Uterus (tissue), 3 donors: ENCODE measurements at regions not wholly inside any gene's neighbourhood (a gene's known extent, or its start where the extent isn't known, plus 50 kb on each side); places are given as distances from the start of the nearest gene placed in this dataset.

Experiments
- DNase-seq, 2 donors: peaks; one replicate each; pipeline ENCODE4 v3.0.0-alpha.2; 2019 to 2020
- H3K27ac ChIP-seq, 2 donors: fragments of 200-600 bp; sonication (generic); 1 replicate in 1 of 2; 2 replicates in 1 of 2; pipeline ENCODE4 v1.5.1; 2016 to 2018
- H3K27me3 ChIP-seq, 2 donors: fragments of 200-600 bp; sonication (generic); one replicate each; pipeline ENCODE4 v1.5.1; 2018 to 2019; ENCODE audit warnings: control low read depth in 1 of 2
- H3K36me3 ChIP-seq, 2 donors: fragments of 200-600 bp; sonication (generic); one replicate each; pipeline ENCODE4 v1.5.1; 2019; ENCODE audit warnings: control low read depth in 1 of 2
- H3K4me1 ChIP-seq, 2 donors: fragments of 200-600 bp; sonication (generic); one replicate each; pipeline ENCODE4 v1.5.1; 2018 to 2019; ENCODE audit warnings: control low read depth in 1 of 2
- H3K4me3 ChIP-seq, 2 donors: fragments of 200-600 bp; sonication (generic); 1 replicate in 1 of 2; 2 replicates in 1 of 2; pipeline ENCODE4 v1.5.1; 2018 to 2019; ENCODE audit warnings: mild to moderate bottlenecking in 1 of 2
- H3K9me3 ChIP-seq, 2 donors: fragments of 200-600 bp; sonication (generic); one replicate each; pipeline ENCODE4 v1.5.1; 2019; ENCODE audit warnings: control low read depth in 1 of 2
- CTCF ChIP-seq, 4 experiments: fragments of 200-600 bp in 2 of 4; fragments of 450-650 bp in 2 of 4; sonication (generic) in 2 of 4; IDR thresholded peaks; one replicate each; pipeline ENCODE4 v1.5.1; 2016 to 2019; ENCODE audit warnings: antibody characterized with exemption in 4 of 4, mild to moderate bottlenecking in 2 of 4, moderate library complexity in 1 of 4
- POLR2A ChIP-seq, 2 donors: fragments of 450-650 bp; IDR thresholded peaks; one replicate each; pipeline ENCODE4 v1.6.1; 2016; ENCODE audit warnings: antibody characterized with exemption in 2 of 2, mild to moderate bottlenecking in 1 of 2, moderate library complexity in 1 of 2
- intact Hi-C: fragments of 100-400 bp; cut with DNase I; formaldehyde crosslinking; loops from one replicate; pipeline ENCODE4 v1.15.1; 2023; ENCODE audit warnings: low total_unique reads
- donor health status: DM: yes; HTN: yes; CAD: no.

GRCh38 chr4:14583752-14584151 is 418.5 kb upstream of the CPEB2 start:
- no peaks in the 10 kb centered on the region for H3K9me3 ChIP-seq
- no peaks in the 10 kb centered on the region for H3K27me3 ChIP-seq
- DNase-seq, result no peak
- H3K27ac ChIP-seq, result no peak overlapping the region
- intact Hi-C loops, result no loop called here
- TF ChIP-seq CTCF (IDR thresholded peaks at IDR 0.05) (no peak), POLR2A (IDR thresholded peaks at IDR 0.05) (no peak)
- no peak overlapping the region for H3K4me3 ChIP-seq
- no peaks in the 10 kb centered on the region for H3K36me3 ChIP-seq
- H3K4me1 ChIP-seq, result no peaks in the 10 kb centered on the region

GRCh38 chr4:14592950-14593349 is 409.3 kb upstream of the CPEB2 start:
- TF ChIP-seq POLR2A (IDR thresholded peaks at IDR 0.05), result no peak
- no peak for TF ChIP-seq CTCF (IDR thresholded peaks at IDR 0.05)
- no peak for DNase-seq
- Histone ChIP-seq H3K4me1 (no peaks in the 10 kb centered on the region), H3K4me3 (no peak overlapping the region), H3K9me3 (no peaks in the 10 kb centered on the region), H3K27me3 (no peaks in the 10 kb centered on the region), H3K27ac (no peak overlapping the region), H3K36me3 (no peaks in the 10 kb centered on the region)
- intact Hi-C loops, result no loop called here

- Histone ChIP-seq H3K27me3 (no peaks in the 10 kb centered on the region), H3K27ac (no peak overlapping the region), H3K9me3 (no peaks in the 10 kb centered on the region), H3K36me3 (no peaks in the 10 kb centered on the region), H3K4me1 (no peaks in the 10 kb centered on the region), H3K4me3 (no peak overlapping the region)
- TF ChIP-seq CTCF (IDR thresholded peaks at IDR 0.05) (no peak), POLR2A (IDR thresholded peaks at IDR 0.05) (no peak)
- DNase-seq, result no peak
- intact Hi-C loops, result no loop called here
These were observed 406.3 kb upstream of the CPEB2 start for GRCh38 chr4:14596028-14596427.

- TF ChIP-seq CTCF (IDR thresholded peaks at IDR 0.05) (no peak), POLR2A (IDR thresholded peaks at IDR 0.05) (no peak)
- Histone ChIP-seq H3K36me3 (no peaks in the 10 kb centered on the region), H3K27ac (no peak overlapping the region), H3K27me3 (no peaks in the 10 kb centered on the region), H3K9me3 (no peaks in the 10 kb centered on the region), H3K4me1 (no peaks in the 10 kb centered on the region), H3K4me3 (no peak overlapping the region)
- DNase-seq, result no peak
- intact Hi-C loops, result no loop called here
These were observed 405.8 kb upstream of the CPEB2 start for GRCh38 chr4:14596437-14596836.

GRCh38 chr4:14596904-14597303 is 405.4 kb upstream of the CPEB2 start:
- no peak for DNase-seq
- no peak for TF ChIP-seq POLR2A (IDR thresholded peaks at IDR 0.05)
- no peak for TF ChIP-seq CTCF (IDR thresholded peaks at IDR 0.05)
- no peaks in the 10 kb centered on the region for H3K4me1 ChIP-seq

More at GRCh38 chr4:14596904-14597303, 405.4 kb upstream of the CPEB2 start:
- intact Hi-C loops, result no loop called here
- H3K27me3 ChIP-seq, result no peaks in the 10 kb centered on the region
- no peak overlapping the region for H3K4me3 ChIP-seq
- no peaks in the 10 kb centered on the region for H3K9me3 ChIP-seq
- H3K36me3 ChIP-seq, result no peaks in the 10 kb centered on the region
- H3K27ac ChIP-seq, result no peak overlapping the region
